ENCODE measurements at regions not wholly inside any gene's neighbourhood (a gene's known extent, or its start where the extent isn't known, plus 50 kb on each side); places are given as distances from the start of the nearest gene placed in this dataset.

DNA sequence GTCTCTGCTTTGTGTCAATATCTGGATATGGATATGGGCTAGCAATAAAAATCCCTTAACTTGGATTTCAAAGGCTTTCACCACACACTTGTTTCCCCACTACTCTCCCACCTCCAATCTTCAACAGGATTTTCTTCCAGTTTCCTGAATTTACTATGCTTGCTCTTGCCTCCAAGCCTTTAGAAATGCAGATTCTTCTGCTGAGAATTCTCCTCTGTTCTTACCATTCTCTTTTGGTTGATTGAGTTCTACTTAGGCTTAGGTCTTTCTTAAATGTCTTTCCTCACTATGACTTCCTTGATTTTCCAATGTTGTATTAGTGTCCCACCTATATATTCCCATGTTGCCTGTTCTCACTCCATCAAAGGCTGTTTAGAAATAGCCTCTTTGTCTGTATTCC is 1502.4 kb upstream of the TENM4 start:
- BruUV-seq (replicated peaks) = no TSS peak
- Histone ChIP-seq H3K36me3 (ENCODE audit: control insufficient read depth, insufficient read depth, low read length) (no peaks in the 10 kb centered on the region), H3K27me3 (ENCODE audit: control insufficient read depth, insufficient read depth, low read length) (no peaks in the 10 kb centered on the region), H3K4me3 (ENCODE audit: low read depth in 2 of 2, low read length in 2 of 2) (no peak overlapping the region), H3K9me3 (ENCODE audit: control insufficient read depth, insufficient read depth, low read depth, low read length) (no peaks in the 10 kb centered on the region; the same call in 1 of the 2 replicates), H3K4me1 (ENCODE audit: control insufficient read depth, insufficient read depth, low read length) (no peaks in the 10 kb centered on the region), H3K27ac (ENCODE audit: low read length) (no peak overlapping the region)
- in situ Hi-C loops (cut with HindIII; ENCODE audit: low pct_unique_long_range_greater_than_20kb, low sequenced_read_pairs) (no loop called here), intact Hi-C loops (cut with micrococcal nuclease; ENCODE audit: unreplicated experiment) (no loop called here)
- no peak for TF ChIP-seq POLR2AphosphoS5 (IDR thresholded peaks at IDR 0.05; ENCODE audit: low read depth, low read length)
- TF ChIP-seq, protein P1, sequence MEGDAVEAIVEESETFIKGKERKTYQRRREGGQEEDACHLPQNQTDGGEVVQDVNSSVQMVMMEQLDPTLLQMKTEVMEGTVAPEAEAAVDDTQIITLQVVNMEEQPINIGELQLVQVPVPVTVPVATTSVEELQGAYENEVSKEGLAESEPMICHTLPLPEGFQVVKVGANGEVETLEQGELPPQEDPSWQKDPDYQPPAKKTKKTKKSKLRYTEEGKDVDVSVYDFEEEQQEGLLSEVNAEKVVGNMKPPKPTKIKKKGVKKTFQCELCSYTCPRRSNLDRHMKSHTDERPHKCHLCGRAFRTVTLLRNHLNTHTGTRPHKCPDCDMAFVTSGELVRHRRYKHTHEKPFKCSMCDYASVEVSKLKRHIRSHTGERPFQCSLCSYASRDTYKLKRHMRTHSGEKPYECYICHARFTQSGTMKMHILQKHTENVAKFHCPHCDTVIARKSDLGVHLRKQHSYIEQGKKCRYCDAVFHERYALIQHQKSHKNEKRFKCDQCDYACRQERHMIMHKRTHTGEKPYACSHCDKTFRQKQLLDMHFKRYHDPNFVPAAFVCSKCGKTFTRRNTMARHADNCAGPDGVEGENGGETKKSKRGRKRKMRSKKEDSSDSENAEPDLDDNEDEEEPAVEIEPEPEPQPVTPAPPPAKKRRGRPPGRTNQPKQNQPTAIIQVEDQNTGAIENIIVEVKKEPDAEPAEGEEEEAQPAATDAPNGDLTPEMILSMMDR (IDR thresholded peaks at IDR 0.05) = no peak
- TF ChIP-seq, protein P2, sequence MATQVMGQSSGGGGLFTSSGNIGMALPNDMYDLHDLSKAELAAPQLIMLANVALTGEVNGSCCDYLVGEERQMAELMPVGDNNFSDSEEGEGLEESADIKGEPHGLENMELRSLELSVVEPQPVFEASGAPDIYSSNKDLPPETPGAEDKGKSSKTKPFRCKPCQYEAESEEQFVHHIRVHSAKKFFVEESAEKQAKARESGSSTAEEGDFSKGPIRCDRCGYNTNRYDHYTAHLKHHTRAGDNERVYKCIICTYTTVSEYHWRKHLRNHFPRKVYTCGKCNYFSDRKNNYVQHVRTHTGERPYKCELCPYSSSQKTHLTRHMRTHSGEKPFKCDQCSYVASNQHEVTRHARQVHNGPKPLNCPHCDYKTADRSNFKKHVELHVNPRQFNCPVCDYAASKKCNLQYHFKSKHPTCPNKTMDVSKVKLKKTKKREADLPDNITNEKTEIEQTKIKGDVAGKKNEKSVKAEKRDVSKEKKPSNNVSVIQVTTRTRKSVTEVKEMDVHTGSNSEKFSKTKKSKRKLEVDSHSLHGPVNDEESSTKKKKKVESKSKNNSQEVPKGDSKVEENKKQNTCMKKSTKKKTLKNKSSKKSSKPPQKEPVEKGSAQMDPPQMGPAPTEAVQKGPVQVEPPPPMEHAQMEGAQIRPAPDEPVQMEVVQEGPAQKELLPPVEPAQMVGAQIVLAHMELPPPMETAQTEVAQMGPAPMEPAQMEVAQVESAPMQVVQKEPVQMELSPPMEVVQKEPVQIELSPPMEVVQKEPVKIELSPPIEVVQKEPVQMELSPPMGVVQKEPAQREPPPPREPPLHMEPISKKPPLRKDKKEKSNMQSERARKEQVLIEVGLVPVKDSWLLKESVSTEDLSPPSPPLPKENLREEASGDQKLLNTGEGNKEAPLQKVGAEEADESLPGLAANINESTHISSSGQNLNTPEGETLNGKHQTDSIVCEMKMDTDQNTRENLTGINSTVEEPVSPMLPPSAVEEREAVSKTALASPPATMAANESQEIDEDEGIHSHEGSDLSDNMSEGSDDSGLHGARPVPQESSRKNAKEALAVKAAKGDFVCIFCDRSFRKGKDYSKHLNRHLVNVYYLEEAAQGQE (IDR thresholded peaks at IDR 0.05; ENCODE audit: insufficient read depth in 1 of 2, low read depth in 2 of 2, low read length in 1 of 2) = no peak
- no peak for TF ChIP-seq SIN3A (IDR thresholded peaks at IDR 0.05; ENCODE audit: borderline replicate concordance, insufficient read depth, low read depth, low read length)
- TF ChIP-seq TCF7L2 (IDR thresholded peaks at IDR 0.05; ENCODE audit: low read depth, low read length) = no peak
- POLR2A ChIA-PET = no interaction called here
- CTCF ChIA-PET = no interaction called here
- DNase-seq (ENCODE audit: low read depth, low spot score) (no peak), ATAC-seq (no peak)

DNA sequence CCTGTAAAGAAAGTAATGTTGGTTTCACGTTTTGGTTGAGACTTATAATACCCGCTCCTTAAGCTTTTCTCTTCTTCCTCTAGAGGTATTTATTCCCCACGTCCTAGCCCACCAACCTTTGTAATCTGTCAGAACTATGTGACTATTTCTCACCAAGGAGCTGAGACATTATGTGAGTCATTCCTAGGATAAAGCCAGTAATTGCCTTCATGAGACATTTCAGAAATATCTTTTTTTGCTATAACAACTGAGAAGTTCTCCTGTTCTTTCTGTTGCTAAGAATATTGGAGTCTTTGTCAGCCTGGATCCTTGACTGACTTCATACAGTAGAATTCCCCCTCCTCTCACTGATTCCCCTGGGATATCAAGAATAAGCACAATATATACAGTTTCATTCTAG is 1497.0 kb upstream of the TENM4 start:
- H3K4me3 ChIP-seq (ENCODE audit: low read depth in 2 of 2, low read length in 2 of 2) = no peak overlapping the region
- no TSS peak for BruUV-seq (replicated peaks)
- DNase-seq (ENCODE audit: low read depth, low spot score) (no peak), ATAC-seq (no peak)
- no peaks in the 10 kb centered on the region for H3K27me3 ChIP-seq (ENCODE audit: control insufficient read depth, insufficient read depth, low read length)
- TF ChIP-seq, protein P2 (IDR thresholded peaks at IDR 0.05; ENCODE audit: insufficient read depth in 1 of 2, low read depth in 2 of 2, low read length in 1 of 2) = no peak
- TF ChIP-seq TCF7L2 (IDR thresholded peaks at IDR 0.05; ENCODE audit: low read depth, low read length) (no peak), POLR2AphosphoS5 (IDR thresholded peaks at IDR 0.05; ENCODE audit: low read depth, low read length) (no peak), SIN3A (IDR thresholded peaks at IDR 0.05; ENCODE audit: borderline replicate concordance, insufficient read depth, low read depth, low read length) (no peak)
- in situ Hi-C loops (cut with HindIII; ENCODE audit: low pct_unique_long_range_greater_than_20kb, low sequenced_read_pairs) = no loop called here
- ChIA-PET CTCF (no interaction called here), POLR2A (no interaction called here)
- no peaks in the 10 kb centered on the region for H3K4me1 ChIP-seq (ENCODE audit: control insufficient read depth, insufficient read depth, low read length)
- no peaks in the 10 kb centered on the region for H3K9me3 ChIP-seq (ENCODE audit: control insufficient read depth, insufficient read depth, low read depth, low read length)
- intact Hi-C loops (cut with micrococcal nuclease; ENCODE audit: unreplicated experiment) = no loop called here
- H3K27ac ChIP-seq (ENCODE audit: low read length) = no peak overlapping the region
- H3K36me3 ChIP-seq (ENCODE audit: control insufficient read depth, insufficient read depth, low read length) = no peaks in the 10 kb centered on the region

All from Panc1 (cell line).